ENCODE measurements at regions not wholly inside any gene's neighbourhood (a gene's known extent, or its start where the extent isn't known, plus 50 kb on each side); places are given as distances from the start of the nearest gene placed in this dataset.

- no peak for DNase-seq (ENCODE audit: low read depth in 1 of 2, low spot score in 1 of 2)
- TF ChIP-seq, protein P1, sequence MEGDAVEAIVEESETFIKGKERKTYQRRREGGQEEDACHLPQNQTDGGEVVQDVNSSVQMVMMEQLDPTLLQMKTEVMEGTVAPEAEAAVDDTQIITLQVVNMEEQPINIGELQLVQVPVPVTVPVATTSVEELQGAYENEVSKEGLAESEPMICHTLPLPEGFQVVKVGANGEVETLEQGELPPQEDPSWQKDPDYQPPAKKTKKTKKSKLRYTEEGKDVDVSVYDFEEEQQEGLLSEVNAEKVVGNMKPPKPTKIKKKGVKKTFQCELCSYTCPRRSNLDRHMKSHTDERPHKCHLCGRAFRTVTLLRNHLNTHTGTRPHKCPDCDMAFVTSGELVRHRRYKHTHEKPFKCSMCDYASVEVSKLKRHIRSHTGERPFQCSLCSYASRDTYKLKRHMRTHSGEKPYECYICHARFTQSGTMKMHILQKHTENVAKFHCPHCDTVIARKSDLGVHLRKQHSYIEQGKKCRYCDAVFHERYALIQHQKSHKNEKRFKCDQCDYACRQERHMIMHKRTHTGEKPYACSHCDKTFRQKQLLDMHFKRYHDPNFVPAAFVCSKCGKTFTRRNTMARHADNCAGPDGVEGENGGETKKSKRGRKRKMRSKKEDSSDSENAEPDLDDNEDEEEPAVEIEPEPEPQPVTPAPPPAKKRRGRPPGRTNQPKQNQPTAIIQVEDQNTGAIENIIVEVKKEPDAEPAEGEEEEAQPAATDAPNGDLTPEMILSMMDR (IDR thresholded peaks at IDR 0.05; ENCODE audit: low read depth, low read length) = no peak
These were observed 483.9 kb upstream of the KLF4 start for GRCh38 chr9:107973451-107973850.

GRCh38 chr9:107972346-107972745 lies 482.8 kb upstream of the KLF4 start:
- H3K27ac ChIP-seq = no peak overlapping the region
- H3K4me3 ChIP-seq = no peak overlapping the region
- H3K4me1 ChIP-seq (ENCODE audit: low read depth) = no peaks in the 10 kb centered on the region
- TF ChIP-seq, protein P1 (IDR thresholded peaks at IDR 0.05; ENCODE audit: low read depth, low read length) = no peak
- H3K9me3 ChIP-seq (ENCODE audit: low read depth) = no peaks in the 10 kb centered on the region
- H3K36me3 ChIP-seq = no peaks in the 10 kb centered on the region
- H3K27me3 ChIP-seq = no peaks in the 10 kb centered on the region
- no peak for DNase-seq (ENCODE audit: low read depth in 1 of 2, low spot score in 1 of 2)

More at GRCh38 chr9:107973451-107973850, 483.9 kb upstream of the KLF4 start:
- Histone ChIP-seq H3K36me3 (no peaks in the 10 kb centered on the region), H3K27ac (no peak overlapping the region), H3K9me3 (ENCODE audit: low read depth) (no peaks in the 10 kb centered on the region), H3K4me1 (ENCODE audit: low read depth) (no peaks in the 10 kb centered on the region), H3K27me3 (no peaks in the 10 kb centered on the region), H3K4me3 (no peak overlapping the region)

- peak in 1 of 2 donors; percentile 41 for DNase-seq (ENCODE audit: low read depth in 1 of 2, low spot score in 1 of 2)
- Histone ChIP-seq H3K4me1 (ENCODE audit: low read depth) (no peaks in the 10 kb centered on the region), H3K27me3 (no peaks in the 10 kb centered on the region), H3K27ac (no peak overlapping the region), H3K4me3 (no peak overlapping the region), H3K9me3 (ENCODE audit: low read depth) (no peaks in the 10 kb centered on the region), H3K36me3 (no peaks in the 10 kb centered on the region)
- TF ChIP-seq, protein P1 (IDR thresholded peaks at IDR 0.05; ENCODE audit: low read depth, low read length) = no peak
These were observed 481.7 kb upstream of the KLF4 start for GRCh38 chr9:107971241-107971640.

- no peaks in the 10 kb centered on the region for H3K27me3 ChIP-seq
- DNase-seq (ENCODE audit: low read depth in 1 of 2, low spot score in 1 of 2) = no peak
- H3K27ac ChIP-seq = no peak overlapping the region
- no peaks in the 10 kb centered on the region for H3K36me3 ChIP-seq
- TF ChIP-seq, protein P1 (IDR thresholded peaks at IDR 0.05; ENCODE audit: low read depth, low read length) = no peak
- H3K4me3 ChIP-seq = no peak overlapping the region
- H3K4me1 ChIP-seq (ENCODE audit: low read depth) = no peaks in the 10 kb centered on the region
- H3K9me3 ChIP-seq (ENCODE audit: low read depth) = no peaks in the 10 kb centered on the region
These were observed 481.2 kb upstream of the KLF4 start for GRCh38 chr9:107970726-107971125.

- Histone ChIP-seq H3K27ac (no peak overlapping the region), H3K4me1 (ENCODE audit: low read depth) (no peaks in the 10 kb centered on the region), H3K27me3 (no peaks in the 10 kb centered on the region), H3K36me3 (no peaks in the 10 kb centered on the region), H3K9me3 (ENCODE audit: low read depth) (no peaks in the 10 kb centered on the region), H3K4me3 (no peak overlapping the region)
- TF ChIP-seq, protein P1 (IDR thresholded peaks at IDR 0.05; ENCODE audit: low read depth, low read length) = no peak
- DNase-seq (ENCODE audit: low read depth in 1 of 2, low spot score in 1 of 2) = no peak
These were observed 480.2 kb upstream of the KLF4 start for GRCh38 chr9:107969727-107970126.

- no peaks in the 10 kb centered on the region for H3K27me3 ChIP-seq
- H3K36me3 ChIP-seq = no peaks in the 10 kb centered on the region
- H3K4me1 ChIP-seq (ENCODE audit: low read depth) = no peaks in the 10 kb centered on the region
- no peak for DNase-seq (ENCODE audit: low read depth in 1 of 2, low spot score in 1 of 2)
- no peak overlapping the region for H3K27ac ChIP-seq
- no peak overlapping the region for H3K4me3 ChIP-seq
- TF ChIP-seq, protein P1 (IDR thresholded peaks at IDR 0.05; ENCODE audit: low read depth, low read length) = no peak
- H3K9me3 ChIP-seq (ENCODE audit: low read depth) = no peaks in the 10 kb centered on the region
These were observed 479.6 kb upstream of the KLF4 start for GRCh38 chr9:107969141-107969540.
